ENCODE measurements at regions not wholly inside any gene's neighbourhood (a gene's known extent, or its start where the extent isn't known, plus 50 kb on each side); places are given as distances from the start of the nearest gene placed in this dataset.

DNA sequence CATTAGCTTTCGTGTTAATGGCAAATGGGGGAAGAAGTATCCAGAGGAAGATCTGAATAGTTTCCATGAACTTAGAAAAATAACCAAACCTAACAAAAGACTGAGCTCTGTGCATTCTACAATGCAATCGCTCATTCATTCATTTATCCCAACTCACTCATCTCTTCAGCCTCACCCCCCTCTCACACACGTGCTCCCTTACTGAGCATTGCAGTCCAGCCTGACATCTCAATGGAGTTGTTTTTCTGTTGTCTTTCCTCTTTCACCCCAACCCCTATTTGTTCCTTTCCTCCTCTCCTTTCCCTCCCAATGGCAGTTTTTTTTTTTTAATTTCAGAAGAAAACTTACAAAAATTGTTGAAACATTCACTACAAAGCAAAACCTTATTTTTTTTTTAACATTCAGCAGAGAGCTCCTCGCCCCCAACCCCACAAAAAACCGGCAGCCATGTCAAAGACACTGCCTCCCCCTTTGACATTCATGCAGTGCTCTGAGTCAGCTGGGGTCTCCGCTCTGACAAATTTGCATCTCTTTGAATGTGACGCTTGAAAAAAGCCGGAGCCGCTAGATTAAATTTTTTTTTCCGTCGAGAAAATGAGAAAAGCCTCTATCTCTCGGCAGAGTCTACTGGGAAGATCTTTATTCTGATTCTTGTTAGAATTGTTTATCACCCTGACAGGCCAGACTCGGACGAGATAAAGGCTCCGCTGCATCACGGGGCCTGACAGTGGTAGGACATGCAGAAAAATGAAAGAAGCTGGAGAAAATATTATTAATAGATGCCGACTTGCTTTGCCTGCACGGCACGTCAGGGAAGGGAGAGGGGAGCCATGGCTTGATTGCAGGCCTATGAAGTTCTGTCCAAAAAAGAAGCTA lies 775.6 kb downstream of the VRK1 start:
- no peak overlapping the region for H3K27ac ChIP-seq
- no peak for TF ChIP-seq ZFX (IDR thresholded peaks at IDR 0.05)
- TF ChIP-seq, protein P1, sequence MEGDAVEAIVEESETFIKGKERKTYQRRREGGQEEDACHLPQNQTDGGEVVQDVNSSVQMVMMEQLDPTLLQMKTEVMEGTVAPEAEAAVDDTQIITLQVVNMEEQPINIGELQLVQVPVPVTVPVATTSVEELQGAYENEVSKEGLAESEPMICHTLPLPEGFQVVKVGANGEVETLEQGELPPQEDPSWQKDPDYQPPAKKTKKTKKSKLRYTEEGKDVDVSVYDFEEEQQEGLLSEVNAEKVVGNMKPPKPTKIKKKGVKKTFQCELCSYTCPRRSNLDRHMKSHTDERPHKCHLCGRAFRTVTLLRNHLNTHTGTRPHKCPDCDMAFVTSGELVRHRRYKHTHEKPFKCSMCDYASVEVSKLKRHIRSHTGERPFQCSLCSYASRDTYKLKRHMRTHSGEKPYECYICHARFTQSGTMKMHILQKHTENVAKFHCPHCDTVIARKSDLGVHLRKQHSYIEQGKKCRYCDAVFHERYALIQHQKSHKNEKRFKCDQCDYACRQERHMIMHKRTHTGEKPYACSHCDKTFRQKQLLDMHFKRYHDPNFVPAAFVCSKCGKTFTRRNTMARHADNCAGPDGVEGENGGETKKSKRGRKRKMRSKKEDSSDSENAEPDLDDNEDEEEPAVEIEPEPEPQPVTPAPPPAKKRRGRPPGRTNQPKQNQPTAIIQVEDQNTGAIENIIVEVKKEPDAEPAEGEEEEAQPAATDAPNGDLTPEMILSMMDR (conservative IDR thresholded peaks at IDR 0.05): no peak

DNA sequence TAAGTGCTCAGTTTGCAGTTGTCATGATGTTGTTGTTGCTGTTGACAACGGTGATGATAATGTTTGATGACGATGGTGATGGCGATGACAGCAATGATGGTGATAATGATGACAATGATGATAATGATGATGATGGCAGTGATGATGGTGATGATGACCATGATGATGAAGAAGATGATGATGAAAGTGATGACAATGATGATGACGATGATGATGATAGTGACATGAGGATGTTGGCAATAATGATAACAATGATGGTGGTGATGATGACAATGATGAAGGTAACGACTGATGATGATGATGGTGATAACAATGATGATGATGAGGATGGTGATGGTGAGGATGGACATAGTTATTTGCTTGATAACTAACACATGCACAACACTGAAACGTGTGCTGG lies 778.5 kb downstream of the VRK1 start:
- H3K27ac ChIP-seq: no peak overlapping the region
- TF ChIP-seq, protein P1 (conservative IDR thresholded peaks at IDR 0.05): no peak
- no peak for TF ChIP-seq ZFX (IDR thresholded peaks at IDR 0.05)

GRCh38 chr14:97578982-97579548 lies 781.9 kb downstream of the VRK1 start:
- TF ChIP-seq, protein P1 (conservative IDR thresholded peaks at IDR 0.05): no peak
- TF ChIP-seq ZFX (IDR thresholded peaks at IDR 0.05): no peak
- H3K27ac ChIP-seq: no peak overlapping the region

- no peak overlapping the region for H3K27ac ChIP-seq
- TF ChIP-seq, protein P1 (conservative IDR thresholded peaks at IDR 0.05): no peak
- no peak for TF ChIP-seq ZFX (IDR thresholded peaks at IDR 0.05)
Observed at GRCh38 chr14:97581016-97581415, 783.8 kb downstream of the VRK1 start.

DNA sequence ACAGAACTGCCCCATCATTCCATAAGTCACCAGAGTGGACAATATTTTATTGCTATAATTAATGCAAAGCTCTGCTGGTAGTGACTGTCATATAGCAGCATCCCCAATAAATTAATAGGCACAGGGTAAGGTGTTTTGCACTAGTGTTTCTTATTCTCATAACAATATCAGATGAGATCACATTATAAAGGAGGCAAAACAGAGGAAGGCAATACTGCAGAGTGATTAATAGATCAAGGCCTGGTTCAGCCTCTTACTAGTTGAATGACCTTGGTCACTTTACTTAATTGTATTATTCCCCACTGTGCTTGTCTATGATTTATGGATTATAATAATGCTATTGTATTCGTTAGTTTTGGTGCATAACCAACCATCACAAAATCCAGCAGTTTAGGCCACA lies 784.8 kb downstream of the VRK1 start:
- H3K27ac ChIP-seq: no peak overlapping the region
- TF ChIP-seq ZFX (IDR thresholded peaks at IDR 0.05): no peak
- TF ChIP-seq, protein P1 (conservative IDR thresholded peaks at IDR 0.05): no peak

GRCh38 chr14:97584528-97584927 lies 787.3 kb downstream of the VRK1 start:
- H3K27ac ChIP-seq: no peak overlapping the region
- TF ChIP-seq, protein P1 (conservative IDR thresholded peaks at IDR 0.05): 0 out of 2 replicates have a peak, but pooled peaks have one; percentile 5
- no peak for TF ChIP-seq ZFX (IDR thresholded peaks at IDR 0.05)

GRCh38 chr14:97592341-97592980 lies 795.3 kb downstream of the VRK1 start:
- TF ChIP-seq, protein P1 (conservative IDR thresholded peaks at IDR 0.05): no peak
- no peak for TF ChIP-seq ZFX (IDR thresholded peaks at IDR 0.05)
- H3K27ac ChIP-seq: no peak overlapping the region
